Vagina (tissue), 2 donors: ENCODE measurements at regions not wholly inside any gene's neighbourhood (a gene's known extent, or its start where the extent isn't known, plus 50 kb on each side); places are given as distances from the start of the nearest gene placed in this dataset.
"Not testable (repeated sequence)": the region's sequence is repeated elsewhere in the genome, so short reads cannot be mapped to it uniquely, and the experiment has no call there.

ENCODE experiments used
- CTCF ChIP-seq, 3 experiments: fragments of 450-650 bp in 2 of 3; fragments of 200-600 bp in 1 of 3; sonication (generic) in 1 of 3; IDR thresholded peaks; one replicate each; pipeline ENCODE4 v1.5.1; 2017 to 2019; ENCODE audit warnings: antibody characterized with exemption in 3 of 3, mild to moderate bottlenecking in 2 of 3, moderate library complexity in 2 of 3
- POLR2A ChIP-seq, 2 donors: fragments of 450-650 bp; IDR thresholded peaks; one replicate each; pipeline ENCODE4 v1.6.1; 2017; ENCODE audit warnings: antibody characterized with exemption in 2 of 2, mild to moderate bottlenecking in 2 of 2, moderate library complexity in 2 of 2

- not testable (repeated sequence) for TF ChIP-seq CTCF, POLR2A (IDR thresholded peaks at IDR 0.05)
These were observed 572.1 kb upstream of the ZNF337 start for GRCh38 chr20:26268762-26269161.
